ENCODE measurements at regions not wholly inside any gene's neighbourhood (a gene's known extent, or its start where the extent isn't known, plus 50 kb on each side); places are given as distances from the start of the nearest gene placed in this dataset.

DNA sequence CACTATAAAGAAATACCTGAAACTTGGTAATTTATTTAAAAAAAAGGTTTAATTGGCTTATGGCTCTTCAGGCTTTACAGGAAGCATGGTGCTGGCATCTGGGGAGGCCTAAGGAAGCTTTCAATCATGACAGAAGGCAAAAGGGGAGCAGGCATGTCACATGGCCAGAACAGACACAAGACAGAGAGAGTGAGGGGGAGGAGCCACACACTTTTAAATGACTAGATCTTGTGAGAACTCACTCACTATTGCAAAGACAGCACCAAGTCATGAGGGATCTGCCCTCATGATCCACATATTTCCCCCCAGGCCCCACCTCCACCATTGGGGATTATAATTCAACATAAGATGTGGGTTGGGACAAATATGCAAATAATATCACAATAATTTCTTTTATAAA is 355.6 kb downstream of the DAD1 start:
- H3K9ac ChIP-seq (ENCODE audit: low read depth, low read length) = no peak overlapping the region
- H3K4me1 ChIP-seq (ENCODE audit: insufficient read depth, low read length) = peaks cover 9% of the 10 kb centered on the region; the same call in 1 of the 2 replicates
- no peak overlapping the region for H3K27ac ChIP-seq (ENCODE audit: low read length)
- H3K27me3 ChIP-seq (ENCODE audit: insufficient read depth, low read length) = no peaks in the 10 kb centered on the region
- H3K36me3 ChIP-seq (ENCODE audit: insufficient read depth, low read depth, low read length) = no peaks in the 10 kb centered on the region
- no peak overlapping the region for H3K4me3 ChIP-seq (ENCODE audit: low read length)
- H3K9me3 ChIP-seq (ENCODE audit: insufficient read depth, low read depth, low read length) = peaks cover 19% of the 10 kb centered on the region

DNA sequence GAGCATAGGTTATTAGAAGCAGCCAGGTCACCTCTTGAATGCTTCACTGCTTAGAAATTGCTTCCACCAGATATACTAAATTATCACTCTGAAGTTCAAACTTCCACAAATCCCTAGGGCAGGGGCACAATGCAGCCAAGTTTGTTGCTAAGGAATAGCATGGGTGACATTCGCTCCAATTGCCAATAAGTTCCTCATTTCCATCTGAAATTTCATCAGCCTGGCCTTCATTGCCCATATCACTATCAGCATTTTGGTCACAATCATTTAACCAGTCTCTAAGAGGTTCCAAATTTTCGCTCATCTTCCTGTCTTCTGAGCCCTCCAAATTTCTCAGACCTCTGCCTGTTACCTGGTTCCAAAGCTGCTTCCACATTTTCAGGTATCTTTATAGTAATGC is 356.1 kb downstream of the DAD1 start:
- Histone ChIP-seq H3K36me3 (ENCODE audit: insufficient read depth, low read depth, low read length) (no peaks in the 10 kb centered on the region), H3K27ac (ENCODE audit: low read length) (no peak overlapping the region), H3K9ac (ENCODE audit: low read depth, low read length) (no peak overlapping the region), H3K4me1 (ENCODE audit: insufficient read depth, low read length) (peaks cover 9% of the 10 kb centered on the region; the same call in 1 of the 2 replicates), H3K9me3 (ENCODE audit: insufficient read depth, low read depth, low read length) (peaks cover 19% of the 10 kb centered on the region), H3K4me3 (ENCODE audit: low read length) (no peak overlapping the region), H3K27me3 (ENCODE audit: insufficient read depth, low read length) (no peaks in the 10 kb centered on the region)

DNA sequence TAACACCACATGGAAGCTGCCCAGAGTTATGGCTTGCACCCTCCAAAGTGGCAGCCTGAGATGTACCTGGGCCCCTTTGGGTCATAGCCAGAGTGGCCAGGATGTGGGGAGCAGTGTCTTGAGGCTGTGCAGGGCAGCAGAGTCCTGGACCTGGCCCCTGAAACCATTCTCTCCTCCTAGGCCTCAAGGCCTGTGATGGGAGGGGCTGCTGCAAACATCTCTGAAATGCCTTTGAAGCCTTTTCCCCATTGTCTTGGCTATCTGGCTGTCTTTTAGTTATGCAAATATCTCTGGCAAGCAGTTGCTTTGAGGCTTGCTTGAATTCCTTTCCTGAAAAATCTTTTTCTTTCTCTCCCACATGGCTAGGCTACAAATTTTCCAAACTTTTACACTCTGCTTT is 356.5 kb downstream of the DAD1 start:
- no peak overlapping the region for H3K27ac ChIP-seq (ENCODE audit: low read length)
- H3K4me1 ChIP-seq (ENCODE audit: insufficient read depth, low read length) = peaks cover 9% of the 10 kb centered on the region; the same call in 1 of the 2 replicates
- no peak overlapping the region for H3K4me3 ChIP-seq (ENCODE audit: low read length)
- H3K27me3 ChIP-seq (ENCODE audit: insufficient read depth, low read length) = no peaks in the 10 kb centered on the region
- H3K36me3 ChIP-seq (ENCODE audit: insufficient read depth, low read depth, low read length) = no peaks in the 10 kb centered on the region
- no peak overlapping the region for H3K9ac ChIP-seq (ENCODE audit: low read depth, low read length)
- peaks cover 19% of the 10 kb centered on the region for H3K9me3 ChIP-seq (ENCODE audit: insufficient read depth, low read depth, low read length)

DNA sequence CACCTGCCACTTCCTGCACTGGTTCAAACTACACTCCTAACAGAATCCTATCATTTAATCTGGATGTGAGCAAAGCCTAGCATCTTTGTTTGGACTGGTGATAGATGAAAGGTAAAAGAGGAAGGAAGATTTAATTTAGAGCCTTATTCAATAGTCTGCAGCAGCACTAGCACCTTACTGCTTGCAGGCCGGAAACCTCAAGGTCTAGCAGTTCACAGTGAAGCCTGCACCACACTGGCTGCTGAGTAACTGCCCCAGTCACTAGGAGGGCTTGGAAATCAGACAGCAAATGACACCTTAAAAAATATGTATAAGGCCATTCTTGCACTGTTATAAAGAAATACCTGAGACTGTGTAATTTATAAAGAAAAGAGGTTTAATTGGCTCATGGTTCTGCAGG is 358.0 kb downstream of the DAD1 start:
- Histone ChIP-seq H3K4me1 (ENCODE audit: insufficient read depth, low read length) (peaks cover 9% of the 10 kb centered on the region; the same call in 1 of the 2 replicates), H3K4me3 (ENCODE audit: low read length) (no peak overlapping the region), H3K9ac (ENCODE audit: low read depth, low read length) (no peak overlapping the region), H3K36me3 (ENCODE audit: insufficient read depth, low read depth, low read length) (no peaks in the 10 kb centered on the region), H3K27me3 (ENCODE audit: insufficient read depth, low read length) (no peaks in the 10 kb centered on the region), H3K9me3 (ENCODE audit: insufficient read depth, low read depth, low read length) (peaks cover 19% of the 10 kb centered on the region), H3K27ac (ENCODE audit: low read length) (no peak overlapping the region)

DNA sequence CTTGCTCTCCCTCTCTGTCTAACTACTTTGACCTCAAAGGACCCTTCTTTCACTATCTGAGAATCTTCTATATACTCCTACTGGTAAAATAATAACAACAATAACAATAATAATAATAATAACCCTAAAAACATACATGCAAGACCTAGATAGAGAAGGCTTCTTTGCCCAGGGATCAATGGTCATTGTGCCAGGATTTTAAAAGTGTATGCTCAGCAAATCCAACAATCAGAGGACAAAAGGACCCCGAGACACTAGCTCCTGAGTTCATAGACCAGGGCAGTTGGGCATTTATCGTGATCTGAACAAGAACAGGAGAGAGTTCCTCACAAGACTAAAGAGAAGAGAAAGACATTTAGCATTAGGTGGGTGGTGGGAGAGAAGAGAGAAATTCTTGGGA is 358.5 kb downstream of the DAD1 start:
- Histone ChIP-seq H3K27ac (ENCODE audit: low read length) (no peak overlapping the region), H3K9me3 (ENCODE audit: insufficient read depth, low read depth, low read length) (peaks cover 19% of the 10 kb centered on the region), H3K4me3 (ENCODE audit: low read length) (no peak overlapping the region), H3K36me3 (ENCODE audit: insufficient read depth, low read depth, low read length) (no peaks in the 10 kb centered on the region), H3K4me1 (ENCODE audit: insufficient read depth, low read length) (peaks cover 9% of the 10 kb centered on the region; the same call in 1 of the 2 replicates), H3K9ac (ENCODE audit: low read depth, low read length) (no peak overlapping the region), H3K27me3 (ENCODE audit: insufficient read depth, low read length) (no peaks in the 10 kb centered on the region)

DNA sequence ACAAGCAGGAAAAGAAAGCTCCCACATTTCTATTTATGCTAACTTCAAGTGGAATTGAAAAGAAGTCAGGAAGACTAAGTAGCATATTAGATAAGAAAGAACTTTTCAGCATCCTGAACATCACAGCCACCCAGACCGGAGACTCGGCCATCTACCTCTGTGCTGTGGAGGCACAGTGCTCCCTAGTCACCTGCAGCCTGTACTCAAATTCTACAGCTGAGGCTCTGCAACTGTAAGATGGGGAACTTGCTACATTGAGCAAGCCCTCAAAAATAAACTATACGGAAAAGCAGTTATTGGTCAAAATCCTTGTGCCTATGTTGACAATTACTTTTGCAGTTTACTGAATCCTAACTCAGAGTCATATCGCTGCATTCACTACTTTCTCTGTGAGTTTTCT is 361.9 kb downstream of the DAD1 start:
- Histone ChIP-seq H3K27ac (ENCODE audit: low read length) (no peak overlapping the region), H3K9ac (ENCODE audit: low read depth, low read length) (no peak overlapping the region), H3K27me3 (ENCODE audit: insufficient read depth, low read length) (no peaks in the 10 kb centered on the region), H3K36me3 (ENCODE audit: insufficient read depth, low read depth, low read length) (no peaks in the 10 kb centered on the region), H3K4me3 (ENCODE audit: low read length) (no peak overlapping the region), H3K9me3 (ENCODE audit: insufficient read depth, low read depth, low read length) (peaks cover 7% of the 10 kb centered on the region), H3K4me1 (ENCODE audit: insufficient read depth, low read length) (peaks cover 9% of the 10 kb centered on the region; the same call in 1 of the 2 replicates)

DNA sequence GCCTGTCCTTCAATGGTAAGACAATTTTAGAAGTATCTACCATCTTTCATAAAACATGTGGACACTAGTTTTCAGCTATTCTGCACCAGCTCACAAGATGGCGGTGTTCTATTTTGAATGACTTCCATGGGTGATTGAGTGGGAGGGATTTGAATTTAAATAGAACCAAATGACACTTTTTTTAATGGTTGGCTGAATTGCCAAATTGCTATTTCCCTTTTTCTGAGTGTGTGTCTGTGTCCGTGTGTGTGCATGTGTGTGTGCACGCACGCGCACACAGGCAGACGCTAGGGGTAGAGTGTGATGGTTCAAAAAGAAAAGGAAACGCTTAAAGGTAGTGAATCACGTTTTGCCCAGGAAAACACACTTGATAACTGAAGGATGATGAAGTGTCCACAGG is 362.6 kb downstream of the DAD1 start:
- peaks cover 9% of the 10 kb centered on the region; the same call in 1 of the 2 replicates for H3K4me1 ChIP-seq (ENCODE audit: insufficient read depth, low read length)

DNA sequence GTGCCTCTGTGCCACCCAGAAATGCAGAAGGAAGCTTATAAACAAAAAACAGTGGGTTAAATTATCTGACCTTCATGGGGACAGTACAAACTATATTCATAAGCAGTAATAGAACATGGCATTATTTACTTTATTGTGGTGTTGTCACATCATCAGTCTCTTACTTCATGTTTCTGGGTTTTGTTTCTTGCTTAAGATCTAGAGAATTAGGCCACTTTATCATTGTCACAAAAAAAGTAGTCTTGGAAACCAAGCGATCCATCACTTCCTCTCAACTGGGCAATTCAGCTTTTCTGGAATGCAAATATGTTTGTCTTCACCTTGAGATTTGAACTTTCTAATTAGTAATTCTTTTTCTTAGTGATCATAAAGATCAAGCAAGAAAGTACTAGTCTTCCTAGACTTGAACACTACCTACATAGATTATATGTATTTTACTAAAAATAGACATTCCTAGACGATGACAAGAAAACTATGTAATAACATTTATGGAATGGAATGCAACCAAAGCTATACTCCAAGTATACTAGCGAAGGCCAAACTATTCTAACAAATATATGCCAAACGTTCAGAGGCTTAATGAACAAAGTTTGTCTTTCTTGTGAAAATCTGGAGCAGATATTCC is 363.4 kb downstream of the DAD1 start:
- no peak overlapping the region for H3K9ac ChIP-seq (ENCODE audit: low read depth, low read length)
- H3K27ac ChIP-seq (ENCODE audit: low read length) = no peak overlapping the region
- H3K4me1 ChIP-seq (ENCODE audit: insufficient read depth, low read length) = peaks cover 9% of the 10 kb centered on the region; the same call in 1 of the 2 replicates
- H3K36me3 ChIP-seq (ENCODE audit: insufficient read depth, low read depth, low read length) = no peaks in the 10 kb centered on the region
- no peak overlapping the region for H3K4me3 ChIP-seq (ENCODE audit: low read length)
- no peaks in the 10 kb centered on the region for H3K27me3 ChIP-seq (ENCODE audit: insufficient read depth, low read length)
- no peaks in the 10 kb centered on the region; the same call in 1 of the 2 replicates for H3K9me3 ChIP-seq (ENCODE audit: insufficient read depth, low read depth, low read length)

More for the DNA sequence above, 362.6 kb downstream of the DAD1 start:
- Histone ChIP-seq H3K9me3 (ENCODE audit: insufficient read depth, low read depth, low read length) (no peaks in the 10 kb centered on the region; the same call in 1 of the 2 replicates), H3K27me3 (ENCODE audit: insufficient read depth, low read length) (no peaks in the 10 kb centered on the region), H3K9ac (ENCODE audit: low read depth, low read length) (no peak overlapping the region), H3K4me3 (ENCODE audit: low read length) (no peak overlapping the region), H3K36me3 (ENCODE audit: insufficient read depth, low read depth, low read length) (no peaks in the 10 kb centered on the region), H3K27ac (ENCODE audit: low read length) (no peak overlapping the region)

DNA sequence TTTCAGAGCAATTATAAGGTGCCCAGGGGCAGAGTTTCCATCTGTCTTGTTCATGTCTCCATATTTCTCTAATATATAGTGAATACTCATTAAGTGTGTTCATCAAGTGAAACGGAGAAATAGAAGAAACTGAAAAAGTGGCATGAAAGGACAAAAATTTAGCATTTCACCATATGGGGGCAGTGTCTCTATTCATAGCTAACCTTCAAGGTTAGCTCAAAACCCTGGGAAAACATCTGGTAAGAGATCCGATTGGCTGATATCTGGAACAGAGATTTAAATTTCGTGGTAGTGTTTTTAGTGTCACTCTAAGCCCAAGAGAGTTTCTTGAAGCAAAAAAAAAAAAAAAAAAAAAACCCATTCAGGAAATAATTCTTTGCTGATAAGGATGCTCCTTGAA is 367.5 kb downstream of the DAD1 start:
- Histone ChIP-seq H3K9me3 (ENCODE audit: insufficient read depth, low read depth, low read length) (peaks cover 3% of the 10 kb centered on the region; the same call in 1 of the 2 replicates), H3K4me1 (ENCODE audit: insufficient read depth, low read length) (no peaks in the 10 kb centered on the region), H3K27me3 (ENCODE audit: insufficient read depth, low read length) (no peaks in the 10 kb centered on the region), H3K9ac (ENCODE audit: low read depth, low read length) (no peak overlapping the region), H3K36me3 (ENCODE audit: insufficient read depth, low read depth, low read length) (no peaks in the 10 kb centered on the region), H3K27ac (ENCODE audit: low read length) (no peak overlapping the region), H3K4me3 (ENCODE audit: low read length) (no peak overlapping the region)

DNA sequence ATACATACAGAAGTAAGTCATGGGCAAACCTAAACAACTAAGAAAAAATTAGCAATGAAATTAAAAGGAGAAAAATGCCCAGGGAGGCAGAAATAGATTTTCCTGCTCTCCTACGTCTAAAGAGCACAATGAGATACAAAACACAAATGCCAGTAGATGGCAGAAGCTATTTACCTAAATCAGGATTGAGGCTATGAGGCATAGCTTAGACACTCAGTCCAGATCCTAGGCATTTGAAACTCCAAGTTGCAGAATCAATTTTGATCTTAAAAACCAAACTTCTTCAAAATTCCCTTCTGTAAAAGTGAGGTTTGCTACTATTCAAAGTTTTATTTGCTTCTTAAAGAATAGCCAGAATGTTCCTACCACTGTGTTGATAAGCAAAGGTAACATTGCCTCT is 368.6 kb downstream of the DAD1 start:
- no peaks in the 10 kb centered on the region for H3K36me3 ChIP-seq (ENCODE audit: insufficient read depth, low read depth, low read length)
- no peaks in the 10 kb centered on the region for H3K4me1 ChIP-seq (ENCODE audit: insufficient read depth, low read length)
- H3K9me3 ChIP-seq (ENCODE audit: insufficient read depth, low read depth, low read length) = peaks cover 3% of the 10 kb centered on the region; the same call in 1 of the 2 replicates
- H3K9ac ChIP-seq (ENCODE audit: low read depth, low read length) = no peak overlapping the region
- H3K4me3 ChIP-seq (ENCODE audit: low read length) = no peak overlapping the region
- H3K27me3 ChIP-seq (ENCODE audit: insufficient read depth, low read length) = no peaks in the 10 kb centered on the region
- H3K27ac ChIP-seq (ENCODE audit: low read length) = no peak overlapping the region

DNA sequence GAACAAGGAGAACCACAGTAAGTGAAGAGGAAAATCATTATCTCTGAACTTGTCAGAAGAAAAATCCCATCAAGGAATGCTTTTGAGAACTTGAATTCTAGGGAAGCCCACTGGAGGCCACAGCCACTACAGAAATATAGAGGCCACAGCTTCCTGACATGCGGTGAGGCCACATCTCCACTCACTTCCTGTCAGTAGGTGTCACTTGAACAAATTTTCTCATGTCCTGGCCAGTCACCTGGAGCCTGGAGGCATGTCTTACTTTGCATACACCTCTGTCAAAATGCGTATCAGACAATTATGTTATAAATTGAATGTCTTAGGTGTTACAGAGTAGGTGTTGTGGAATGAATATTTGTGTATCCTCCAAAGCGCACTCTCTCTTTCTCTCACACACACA is 370.3 kb downstream of the DAD1 start:
- Histone ChIP-seq H3K36me3 (ENCODE audit: insufficient read depth, low read depth, low read length) (no peaks in the 10 kb centered on the region), H3K4me1 (ENCODE audit: insufficient read depth, low read length) (no peaks in the 10 kb centered on the region), H3K9me3 (ENCODE audit: insufficient read depth, low read depth, low read length) (peaks cover 3% of the 10 kb centered on the region; the same call in 1 of the 2 replicates), H3K27ac (ENCODE audit: low read length) (no peak overlapping the region), H3K9ac (ENCODE audit: low read depth, low read length) (no peak overlapping the region), H3K27me3 (ENCODE audit: insufficient read depth, low read length) (no peaks in the 10 kb centered on the region), H3K4me3 (ENCODE audit: low read length) (no peak overlapping the region)

DNA sequence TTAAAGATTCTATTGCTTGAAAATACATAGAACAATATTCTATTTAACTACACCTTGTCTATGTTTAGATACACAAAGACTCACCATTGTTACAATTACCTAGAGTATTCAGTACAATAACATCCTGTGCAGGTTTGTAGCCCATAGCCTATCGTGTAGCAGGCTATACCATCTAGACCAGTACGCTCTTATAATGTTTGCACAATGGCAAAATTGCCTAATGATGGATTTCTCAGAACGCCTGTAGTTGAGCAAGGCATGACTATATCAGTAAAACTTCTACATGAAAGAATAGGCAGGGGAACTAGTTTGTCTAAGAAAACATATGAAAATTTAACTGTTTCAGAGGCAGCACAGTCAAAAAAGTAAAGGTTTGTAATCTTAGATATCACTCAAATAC is 375.9 kb downstream of the DAD1 start:
- no peaks in the 10 kb centered on the region for H3K27me3 ChIP-seq (ENCODE audit: insufficient read depth, low read length)
- no peaks in the 10 kb centered on the region for H3K4me1 ChIP-seq (ENCODE audit: insufficient read depth, low read length)
- H3K9ac ChIP-seq (ENCODE audit: low read depth, low read length) = no peak overlapping the region
- no peak overlapping the region for H3K4me3 ChIP-seq (ENCODE audit: low read length)
- no peak overlapping the region for H3K27ac ChIP-seq (ENCODE audit: low read length)
- H3K36me3 ChIP-seq (ENCODE audit: insufficient read depth, low read depth, low read length) = no peaks in the 10 kb centered on the region
- H3K9me3 ChIP-seq (ENCODE audit: insufficient read depth, low read depth, low read length) = no peaks in the 10 kb centered on the region

Data from iPS-20b (cell line).